ENCODE measurements at regions not wholly inside any gene's neighbourhood (a gene's known extent, or its start where the extent isn't known, plus 50 kb on each side); places are given as distances from the start of the nearest gene placed in this dataset.

DNA sequence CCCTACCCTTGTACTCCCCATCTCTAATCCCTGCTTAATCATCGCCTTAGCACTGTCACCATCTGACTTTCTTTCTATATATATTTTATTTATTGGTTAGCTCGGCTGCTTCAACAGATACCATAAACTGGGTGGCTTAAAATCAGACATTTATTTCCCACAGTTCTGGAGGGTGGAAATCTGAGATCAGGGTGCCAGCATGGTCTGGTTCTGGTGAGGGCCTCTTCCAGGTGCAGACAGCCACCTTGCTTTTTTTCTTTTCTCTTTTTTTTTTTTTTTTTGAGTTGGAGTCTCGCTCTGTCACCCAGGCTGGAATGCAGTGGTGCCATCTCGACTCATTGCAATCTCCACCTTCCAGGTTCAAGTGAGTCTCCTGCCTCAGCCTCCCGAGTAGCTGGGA is 127.5 kb upstream of the ESR1 start:
- TF ChIP-seq, protein P1, sequence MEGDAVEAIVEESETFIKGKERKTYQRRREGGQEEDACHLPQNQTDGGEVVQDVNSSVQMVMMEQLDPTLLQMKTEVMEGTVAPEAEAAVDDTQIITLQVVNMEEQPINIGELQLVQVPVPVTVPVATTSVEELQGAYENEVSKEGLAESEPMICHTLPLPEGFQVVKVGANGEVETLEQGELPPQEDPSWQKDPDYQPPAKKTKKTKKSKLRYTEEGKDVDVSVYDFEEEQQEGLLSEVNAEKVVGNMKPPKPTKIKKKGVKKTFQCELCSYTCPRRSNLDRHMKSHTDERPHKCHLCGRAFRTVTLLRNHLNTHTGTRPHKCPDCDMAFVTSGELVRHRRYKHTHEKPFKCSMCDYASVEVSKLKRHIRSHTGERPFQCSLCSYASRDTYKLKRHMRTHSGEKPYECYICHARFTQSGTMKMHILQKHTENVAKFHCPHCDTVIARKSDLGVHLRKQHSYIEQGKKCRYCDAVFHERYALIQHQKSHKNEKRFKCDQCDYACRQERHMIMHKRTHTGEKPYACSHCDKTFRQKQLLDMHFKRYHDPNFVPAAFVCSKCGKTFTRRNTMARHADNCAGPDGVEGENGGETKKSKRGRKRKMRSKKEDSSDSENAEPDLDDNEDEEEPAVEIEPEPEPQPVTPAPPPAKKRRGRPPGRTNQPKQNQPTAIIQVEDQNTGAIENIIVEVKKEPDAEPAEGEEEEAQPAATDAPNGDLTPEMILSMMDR (IDR thresholded peaks at IDR 0.05): no peak
- no peak for TF ChIP-seq POLR2AphosphoS5 (IDR thresholded peaks at IDR 0.05)
- no peak for TF ChIP-seq POLR2A (IDR thresholded peaks at IDR 0.05)
